Vagina (tissue), 2 donors: ENCODE measurements at regions not wholly inside any gene's neighbourhood (a gene's known extent, or its start where the extent isn't known, plus 50 kb on each side); places are given as distances from the start of the nearest gene placed in this dataset.

ENCODE experiments used
- CTCF ChIP-seq, 3 experiments: fragments of 450-650 bp in 2 of 3; fragments of 200-600 bp in 1 of 3; sonication (generic) in 1 of 3; IDR thresholded peaks; one replicate each; pipeline ENCODE4 v1.5.1; 2017 to 2019; ENCODE audit warnings: antibody characterized with exemption in 3 of 3, mild to moderate bottlenecking in 2 of 3, moderate library complexity in 2 of 3
- POLR2A ChIP-seq, 2 donors: fragments of 450-650 bp; IDR thresholded peaks; one replicate each; pipeline ENCODE4 v1.6.1; 2017; ENCODE audit warnings: antibody characterized with exemption in 2 of 2, mild to moderate bottlenecking in 2 of 2, moderate library complexity in 2 of 2

- TF ChIP-seq CTCF (IDR thresholded peaks at IDR 0.05) (no peak), POLR2A (IDR thresholded peaks at IDR 0.05) (no peak)
Observed at GRCh38 chr16:48814994-48815393, 205.0 kb upstream of the N4BP1 start.
